Transverse colon (tissue), 4 donors: ENCODE measurements at regions not wholly inside any gene's neighbourhood (a gene's known extent, or its start where the extent isn't known, plus 50 kb on each side); places are given as distances from the start of the nearest gene placed in this dataset.

ENCODE experiments used
- DNase-seq: peaks from one replicate; pipeline ENCODE4 v3.0.0-alpha.2; 2019
- H3K27ac ChIP-seq, 4 donors: fragments of 200-600 bp; sonication (generic); 2 replicates each; pipeline ENCODE4 v1.5.1; 2016 to 2018; ENCODE audit warnings: inconsistent platforms in 4 of 4
- H3K27me3 ChIP-seq: fragments of 200-600 bp; sonication (generic); 2 replicates; pipeline ENCODE4 v1.5.1; 2017; ENCODE audit warnings: inconsistent platforms
- H3K36me3 ChIP-seq, 4 donors: fragments of 200-600 bp; sonication (generic); 2 replicates each; pipeline ENCODE4 v1.5.1; 2017 to 2019; ENCODE audit warnings: inconsistent platforms in 4 of 4
- H3K4me1 ChIP-seq, 4 donors: fragments of 200-600 bp; sonication (generic); 2 replicates each; pipeline ENCODE4 v1.5.1; 2017 to 2020; ENCODE audit warnings: inconsistent platforms in 4 of 4
- H3K4me3 ChIP-seq, 4 donors: fragments of 200-600 bp; sonication (generic); 1 replicate in 1 of 4; 2 replicates in 3 of 4; pipeline versions ENCODE4 v1.5.1 to v1.6.1; 2017 to 2019; ENCODE audit warnings: inconsistent platforms in 4 of 4
- H3K9me3 ChIP-seq, 2 donors: fragments of 200-600 bp; sonication (generic); 2 replicates each; pipeline ENCODE4 v1.5.1; 2017 to 2019; ENCODE audit warnings: inconsistent platforms in 2 of 2
- CTCF ChIP-seq, 5 experiments: fragments of 200-600 bp in 3 of 5; fragments of 450-650 bp in 2 of 5; sonication (generic) in 3 of 5; IDR thresholded peaks; 1 replicate in 2 of 5; 2 replicates in 3 of 5; pipeline ENCODE4 v1.5.1; 2016 to 2017; ENCODE audit warnings: antibody characterized with exemption in 5 of 5, inconsistent platforms in 3 of 5, mild to moderate bottlenecking in 2 of 5, moderate library complexity in 1 of 5
- EP300 ChIP-seq: sonication (generic); formaldehyde crosslinking; IDR thresholded peaks from one replicate; pipeline ENCODE4 v1.6.1; 2017; ENCODE audit warnings: antibody characterized with exemption, low read depth
- POLR2A ChIP-seq: fragments of 450-650 bp; IDR thresholded peaks from one replicate; pipeline ENCODE4 v1.6.1; 2016; ENCODE audit warnings: antibody characterized with exemption, mild to moderate bottlenecking, moderate library complexity
- POLR2AphosphoS5 ChIP-seq, 3 donors: sonication (generic); formaldehyde crosslinking; IDR thresholded peaks; one replicate each; pipeline ENCODE4 v1.6.1; 2016; ENCODE audit warnings: antibody characterized with exemption in 3 of 3
- WGBS, 2 donors: methylation state at CpG; one replicate each; pipeline ENCODE4 v1.1.5; 2018; ENCODE audit warnings: low coverage in 1 of 2; 5-methylcytosine and 5-hydroxymethylcytosine counted together
- in situ Hi-C, 4 donors: fragments of 200-750 bp; cut with MboI; loops; one replicate each; pipeline versions ENCODE4 v1.15.0 to v1.15.1; 2017; ENCODE audit warnings: low sequenced_read_pairs in 3 of 4, low pct_ligation_motif_present in 1 of 4, low pct_unique_long_range_greater_than_20kb in 1 of 4
- intact Hi-C: fragments of 100-400 bp; cut with DNase I; formaldehyde crosslinking; loops from one replicate; pipeline ENCODE4 v1.15.1; 2023; ENCODE audit warnings: low total_unique reads

- no peak for DNase-seq
- no peaks in the 10 kb centered on the region for H3K36me3 ChIP-seq
- no peak overlapping the region for H3K27ac ChIP-seq
- H3K9me3 ChIP-seq = peaks cover 3 to 6% of the 10 kb centered on the region in 2 donors
- no peaks in the 10 kb centered on the region for H3K27me3 ChIP-seq
- in situ Hi-C loops (no loop called here), intact Hi-C loops (no loop called here)
- TF ChIP-seq CTCF (IDR thresholded peaks at IDR 0.05) (no peak), POLR2A (no peak), EP300 (no peak), POLR2AphosphoS5 (IDR thresholded peaks at IDR 0.05) (no peak)
- no peaks in the 10 kb centered on the region for H3K4me1 ChIP-seq
- no peak overlapping the region for H3K4me3 ChIP-seq
Measured at GRCh38 chr5:97644206-97644605, 461.2 kb upstream of the RIOK2 start.

- no peaks in the 10 kb centered on the region for H3K27me3 ChIP-seq
Measured at GRCh38 chr5:97644896-97645295, 461.8 kb upstream of the RIOK2 start.

GRCh38 chr5:97657239-97657638 lies 474.2 kb upstream of the RIOK2 start:
- Histone ChIP-seq H3K9me3 (no peaks in the 10 kb centered on the region), H3K27ac (no peak overlapping the region), H3K4me1 (no peaks in the 10 kb centered on the region), H3K36me3 (no peaks in the 10 kb centered on the region), H3K27me3 (no peaks in the 10 kb centered on the region), H3K4me3 (no peak overlapping the region)
- 59 to 82% methylated on average over 1 of the region's 1 CpG for WGBS, 2 donors
- in situ Hi-C loops = no loop called here
- TF ChIP-seq POLR2AphosphoS5 (IDR thresholded peaks at IDR 0.05) (no peak), CTCF (IDR thresholded peaks at IDR 0.05) (no peak), POLR2A (no peak), EP300 (no peak)
- no peak for DNase-seq
- intact Hi-C loops = no loop called here

More at GRCh38 chr5:97644896-97645295, 461.8 kb upstream of the RIOK2 start:
- no peak for DNase-seq
- intact Hi-C loops = no loop called here
- H3K27ac ChIP-seq = no peak overlapping the region
- H3K4me3 ChIP-seq = no peak overlapping the region
- peaks cover 3 to 6% of the 10 kb centered on the region in 2 donors for H3K9me3 ChIP-seq
- 91 to 94% methylated on average over 2 of the region's 2 CpGs for WGBS, 2 donors
- in situ Hi-C loops = no loop called here
- TF ChIP-seq EP300 (no peak), CTCF (IDR thresholded peaks at IDR 0.05) (no peak), POLR2A (no peak), POLR2AphosphoS5 (IDR thresholded peaks at IDR 0.05) (no peak)
- no peaks in the 10 kb centered on the region for H3K36me3 ChIP-seq
- no peaks in the 10 kb centered on the region for H3K4me1 ChIP-seq

GRCh38 chr5:97658116-97658900 lies 475.3 kb upstream of the RIOK2 start:
- H3K27me3 ChIP-seq = no peaks in the 10 kb centered on the region
- intact Hi-C loops = no loop called here
- in situ Hi-C loops = no loop called here
- WGBS, 2 donors = 60 to 71% methylated on average over 4 of the region's 4 CpGs
- no peaks in the 10 kb centered on the region for H3K36me3 ChIP-seq
- no peak for DNase-seq
- H3K9me3 ChIP-seq = no peaks in the 10 kb centered on the region
- no peak for TF ChIP-seq CTCF (IDR thresholded peaks at IDR 0.05)
- no peak for TF ChIP-seq POLR2AphosphoS5 (IDR thresholded peaks at IDR 0.05)
- TF ChIP-seq POLR2A = no peak
- no peak for TF ChIP-seq EP300
- H3K4me1 ChIP-seq = no peaks in the 10 kb centered on the region
- no peak overlapping the region for H3K27ac ChIP-seq
- H3K4me3 ChIP-seq = no peak overlapping the region
